H1 (cell line): ENCODE measurements at regions not wholly inside any gene's neighbourhood (a gene's known extent, or its start where the extent isn't known, plus 50 kb on each side); places are given as distances from the start of the nearest gene placed in this dataset.

ENCODE experiments used
- CBX5 ChIP-seq: fragments of 300-800, 300-1000 bp; sonication (generic); IDR thresholded peaks from 2 replicates; pipeline ENCODE4 v1.7.1; 2016; ENCODE audit warnings: antibody characterized with exemption, low read length, low read depth
- CHD7 ChIP-seq: fragments of 300-600 bp; sonication (generic); IDR thresholded peaks from 2 replicates; pipeline ENCODE4 v1.7.1; 2012; ENCODE audit warnings: low read length, moderate library complexity, mild to moderate bottlenecking, inconsistent platforms; ENCODE audit not compliant: insufficient replicate concordance
- CREB1 ChIP-seq: IDR thresholded peaks from 2 replicates; pipeline ENCODE4 v1.6.1; 2012; ENCODE audit warnings: inconsistent platforms
- EGR1 ChIP-seq: IDR thresholded peaks from 2 replicates; pipeline ENCODE4 v1.6.1; 2011; ENCODE audit warnings: low read depth, low read length, borderline replicate concordance
- EP300 ChIP-seq, 2 experiments: IDR thresholded peaks; 1 replicate in 1 of 2; 2 replicates in 1 of 2; pipeline ENCODE4 v1.6.1; 2011 to 2012; ENCODE audit warnings: low read depth in 2 of 2, low read length in 2 of 2, mild to moderate bottlenecking in 2 of 2, borderline replicate concordance in 1 of 2, inconsistent platforms in 1 of 2, moderate library complexity in 1 of 2
- FOSL1 ChIP-seq: IDR thresholded peaks from 2 replicates; pipeline ENCODE4 v1.6.1; 2011; ENCODE audit warnings: mild to moderate bottlenecking, low read depth, low read length, moderate library complexity; ENCODE audit not compliant: insufficient read depth
- PHF8 ChIP-seq: fragments of 200-600 bp; sonication (generic); conservative IDR thresholded peaks from 2 replicates; pipeline ENCODE4 v1.7.1; 2012; ENCODE audit warnings: low read depth, mild to moderate bottlenecking, inconsistent platforms, low read length, moderate library complexity
- RNF2 ChIP-seq: fragments of 200-900, 300-1000 bp; sonication (generic); IDR thresholded peaks from 2 replicates; pipeline ENCODE4 v1.7.1; 2016; ENCODE audit warnings: borderline replicate concordance, low read depth, mild to moderate bottlenecking, antibody characterized with exemption, low read length; ENCODE audit not compliant: poor library complexity, severe bottlenecking; ENCODE audit errors: missing control alignments

GRCh38 chr12:28604240-28604639, 414.0 kb downstream of the CCDC91 start (continued):
- TF ChIP-seq CHD7 (no peak), FOSL1 (no peak), CBX5 (no peak), EGR1 (no peak), EP300 (IDR thresholded peaks at IDR 0.05; ENCODE audit: borderline replicate concordance in 1 of 2, low read depth in 2 of 2, low read length in 2 of 2) (no peak), PHF8 (no peak), RNF2 (no peak), CREB1 (no peak)
- TF ChIP-seq, all 59 proteins: peak for 0
